ENCODE measurements at regions not wholly inside any gene's neighbourhood (a gene's known extent, or its start where the extent isn't known, plus 50 kb on each side); places are given as distances from the start of the nearest gene placed in this dataset.

DNA sequence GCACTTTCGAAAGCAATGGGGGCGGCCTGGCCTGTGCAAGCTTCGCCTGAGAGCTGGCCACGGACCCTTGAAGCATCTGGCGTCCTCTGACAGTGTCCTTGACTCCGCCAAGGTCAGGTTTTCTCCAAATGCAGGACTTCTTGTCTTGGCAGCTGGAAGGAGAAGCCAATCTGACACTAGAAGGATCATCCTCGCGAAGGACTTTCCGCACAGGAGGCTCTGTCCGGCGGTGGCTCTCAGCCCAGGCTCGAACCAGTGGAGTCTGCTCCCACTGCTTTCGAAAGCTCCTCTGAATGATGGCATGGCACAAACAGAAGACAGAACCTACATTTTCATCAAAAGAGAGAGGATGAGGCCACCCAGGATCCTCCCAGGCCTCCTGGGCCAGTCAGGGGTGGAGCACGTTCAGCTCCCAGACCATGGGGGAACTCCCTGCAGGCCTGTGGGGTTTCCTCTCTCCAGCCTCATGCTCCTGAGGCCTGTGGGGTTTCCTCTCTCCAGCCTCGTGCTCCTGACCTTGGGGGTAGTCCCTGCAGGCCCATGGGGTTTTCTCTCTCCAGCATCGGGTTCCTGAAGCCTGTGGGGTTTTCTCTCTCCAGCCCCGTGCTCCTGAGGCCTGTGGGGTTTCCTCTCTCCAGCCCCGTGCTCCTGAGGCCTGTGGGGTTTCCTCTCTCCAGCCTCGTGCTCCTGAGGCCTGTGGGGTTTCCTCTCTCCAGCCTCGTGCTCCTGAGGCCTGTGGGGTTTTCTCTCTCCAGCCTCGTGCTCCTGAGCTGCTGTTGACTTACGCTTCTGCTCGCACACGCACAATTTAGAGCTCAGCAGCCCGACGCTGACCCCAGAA, 396.5 kb upstream of the SALL3 start:
- no peak for DNase-seq

DNA sequence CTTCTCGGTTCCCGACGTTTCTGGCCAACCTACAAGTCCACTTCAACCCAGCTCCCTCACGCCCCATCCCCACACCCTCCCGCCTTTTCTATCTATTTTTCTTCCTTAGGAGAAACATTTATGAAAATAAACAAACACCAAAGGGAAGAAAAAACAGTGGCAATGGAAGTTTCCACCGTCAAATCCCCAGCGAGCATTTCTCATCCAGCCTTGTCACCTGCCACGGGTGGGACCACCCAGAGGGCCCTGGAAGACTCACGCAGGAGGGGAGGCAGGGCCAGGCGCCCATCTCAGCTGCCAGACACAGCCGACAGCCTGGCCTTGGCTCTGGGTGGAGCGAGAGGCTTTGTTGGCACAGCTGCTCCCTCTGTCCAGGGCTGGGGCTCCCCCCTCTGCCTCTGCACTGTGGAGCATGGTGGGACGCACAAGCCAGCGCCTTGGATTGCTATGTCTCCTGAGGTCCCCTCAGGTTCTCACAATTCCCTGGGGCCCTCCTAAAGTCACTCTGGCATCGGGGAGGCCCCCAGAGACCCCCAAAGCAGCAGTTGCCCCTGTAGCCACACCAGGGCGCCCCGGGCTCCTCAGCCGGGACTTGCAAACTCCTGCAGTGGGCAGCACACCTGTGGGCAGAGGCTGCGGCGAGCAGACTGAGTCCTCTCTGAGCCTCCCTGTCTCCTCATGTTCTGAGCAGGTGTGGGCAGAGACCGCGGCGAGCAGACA, 395.7 kb upstream of the SALL3 start:
- DNase-seq, result no peak

DNA sequence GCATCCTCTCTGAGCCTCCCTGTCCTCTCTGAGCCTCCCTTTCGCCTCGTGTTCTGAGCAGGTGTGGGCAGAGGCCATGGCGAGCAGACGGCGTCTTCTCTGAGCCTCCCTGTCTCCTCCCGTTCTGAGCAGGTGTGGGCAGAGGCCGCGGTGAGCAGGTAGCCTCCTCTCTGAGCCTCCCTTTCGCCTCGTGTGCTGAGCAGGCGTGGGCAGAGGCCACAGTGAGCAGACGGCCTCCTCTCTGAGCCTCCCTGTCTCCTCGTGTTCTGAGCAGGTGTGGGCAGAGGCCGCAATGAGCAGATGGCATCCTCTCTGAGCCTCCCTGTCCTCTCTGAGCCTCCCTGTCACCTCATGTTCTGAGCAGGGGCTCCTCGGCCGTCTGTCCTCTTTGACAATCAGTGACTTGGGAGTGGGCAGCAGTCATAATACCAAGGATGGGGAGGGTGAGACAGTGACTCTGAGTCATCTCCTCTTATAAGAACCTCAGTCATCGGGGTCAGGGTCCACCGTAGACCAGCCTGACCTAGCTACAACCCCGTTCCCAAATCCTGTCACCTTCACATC, 395.1 kb upstream of the SALL3 start:
- no peak for DNase-seq

DNA sequence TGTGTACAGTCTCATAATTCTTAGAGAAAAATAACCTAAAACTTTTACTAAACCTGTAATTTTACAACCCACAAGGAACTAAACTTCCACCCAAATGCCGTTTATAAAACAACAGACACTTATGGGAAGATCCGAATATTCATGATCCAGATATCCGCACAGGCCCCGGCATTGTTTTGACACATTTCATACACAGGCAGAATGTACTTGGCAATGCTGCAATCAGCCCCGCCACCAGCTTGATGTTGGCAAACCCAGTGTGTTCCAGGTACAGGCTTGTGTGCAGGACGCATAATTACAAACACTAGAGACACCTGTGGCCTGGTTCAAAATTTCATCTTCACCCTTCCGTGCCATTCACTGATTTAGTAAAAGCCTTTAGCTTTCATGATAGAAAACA, 393.0 kb upstream of the SALL3 start:
- no peak for DNase-seq

DNA sequence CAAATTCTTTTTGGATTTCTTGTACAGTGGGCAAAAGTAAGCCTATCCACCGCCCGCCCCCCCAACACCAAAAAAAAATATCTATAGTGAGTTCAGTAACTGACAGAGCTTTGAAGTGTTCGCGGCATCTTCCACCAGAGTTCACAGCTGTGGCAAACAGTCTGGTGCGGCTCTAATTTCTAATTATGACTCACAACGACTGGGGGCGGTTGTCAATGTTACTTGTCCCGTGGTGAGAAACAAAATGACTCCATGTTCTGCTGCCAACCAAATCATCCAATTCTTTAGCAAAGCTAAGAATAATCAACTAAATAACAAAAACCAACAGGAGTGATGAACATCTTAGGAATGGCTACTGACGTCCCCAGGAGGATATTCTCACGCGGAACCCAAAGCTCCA, 392.5 kb upstream of the SALL3 start:
- no peak for DNase-seq

DNA sequence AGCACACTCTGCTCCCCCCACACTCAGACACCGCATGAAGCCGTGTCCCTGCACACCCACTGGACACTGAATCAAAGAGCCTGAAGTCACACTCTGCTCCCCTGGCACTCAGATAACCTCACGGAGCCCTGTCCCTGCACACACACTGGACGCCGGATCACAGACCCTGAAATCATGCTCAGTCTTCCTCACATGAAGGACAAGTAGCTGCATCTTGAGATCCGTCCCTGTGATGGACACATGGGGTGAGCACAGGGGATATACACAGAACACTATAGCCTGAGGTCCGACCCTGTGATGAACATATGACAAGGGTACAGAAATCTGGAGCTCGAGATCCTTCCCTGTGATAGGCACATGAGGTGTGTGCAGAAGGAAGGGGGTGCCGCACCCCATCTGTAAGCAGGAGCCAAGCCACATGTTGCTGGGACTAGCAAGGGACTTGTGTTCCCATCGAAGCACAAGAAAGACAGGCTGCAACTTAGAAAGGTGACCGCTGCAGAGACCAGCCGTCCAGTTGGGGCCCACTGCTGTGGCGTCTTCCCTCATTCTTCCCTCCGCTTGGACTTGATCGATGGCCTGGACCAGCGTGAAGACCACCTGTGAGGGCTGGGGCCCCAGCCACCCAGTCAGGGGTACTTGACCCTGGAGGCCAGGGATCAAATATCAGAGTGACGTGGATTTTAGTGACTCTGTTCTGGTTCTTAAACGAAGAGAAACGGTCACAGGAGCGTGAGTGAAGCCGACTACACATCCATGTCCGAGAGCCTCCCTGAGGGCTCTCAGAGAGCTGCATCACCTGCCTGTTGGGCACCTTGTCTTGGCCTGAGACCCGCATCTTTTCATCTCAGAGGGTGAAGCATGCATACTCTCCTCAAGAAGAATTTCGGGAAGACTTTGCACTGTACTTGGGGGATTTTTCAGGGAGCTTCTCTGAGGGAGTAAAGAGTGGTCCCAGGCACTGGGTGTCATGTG, 391.7 kb upstream of the SALL3 start:
- DNase-seq, result no peak

DNA sequence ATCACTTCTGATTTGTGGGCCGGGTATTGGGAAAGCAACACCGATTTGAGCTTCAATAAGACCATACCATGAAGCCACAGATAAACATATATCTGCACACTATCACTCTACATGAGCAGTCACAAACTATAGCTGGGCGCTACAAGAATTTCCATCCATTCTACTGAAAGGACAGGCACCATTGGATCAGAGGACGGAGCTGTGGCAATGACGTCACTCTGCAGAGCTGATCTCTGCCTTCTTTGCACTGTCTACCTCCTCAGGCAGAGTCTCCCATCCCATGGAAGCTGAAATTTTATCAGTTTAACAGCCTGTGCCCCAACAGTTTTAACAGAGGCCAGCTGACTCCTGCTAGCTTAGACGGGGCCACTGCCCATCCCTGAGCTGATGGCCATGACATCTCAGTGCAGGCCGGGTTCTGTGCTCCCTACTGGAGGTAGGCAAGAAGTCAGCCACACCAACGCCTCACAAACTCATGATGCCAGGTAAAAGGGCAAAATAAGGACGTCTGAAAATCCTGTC, 389.6 kb upstream of the SALL3 start:
- DNase-seq, result no peak

DNA sequence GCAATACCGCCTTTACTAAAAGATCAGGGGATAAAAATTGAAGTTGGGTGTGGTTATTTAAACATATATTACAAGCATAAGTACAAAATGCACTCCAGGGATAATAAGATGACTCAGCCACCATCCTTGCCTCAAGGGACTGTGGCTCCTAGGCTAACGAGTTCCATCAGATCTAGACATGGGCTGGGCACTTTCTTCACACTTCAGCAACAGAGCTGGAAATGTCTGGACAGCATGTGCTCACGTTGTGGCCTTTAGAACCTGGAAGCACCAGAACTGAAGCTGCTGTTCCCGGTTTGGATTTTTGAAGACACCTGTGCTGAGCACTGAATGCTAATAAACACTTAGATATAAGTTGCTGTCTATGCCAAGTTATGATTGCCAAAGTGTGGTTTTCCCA, 384.2 kb upstream of the SALL3 start:
- DNase-seq, result no peak

DNA sequence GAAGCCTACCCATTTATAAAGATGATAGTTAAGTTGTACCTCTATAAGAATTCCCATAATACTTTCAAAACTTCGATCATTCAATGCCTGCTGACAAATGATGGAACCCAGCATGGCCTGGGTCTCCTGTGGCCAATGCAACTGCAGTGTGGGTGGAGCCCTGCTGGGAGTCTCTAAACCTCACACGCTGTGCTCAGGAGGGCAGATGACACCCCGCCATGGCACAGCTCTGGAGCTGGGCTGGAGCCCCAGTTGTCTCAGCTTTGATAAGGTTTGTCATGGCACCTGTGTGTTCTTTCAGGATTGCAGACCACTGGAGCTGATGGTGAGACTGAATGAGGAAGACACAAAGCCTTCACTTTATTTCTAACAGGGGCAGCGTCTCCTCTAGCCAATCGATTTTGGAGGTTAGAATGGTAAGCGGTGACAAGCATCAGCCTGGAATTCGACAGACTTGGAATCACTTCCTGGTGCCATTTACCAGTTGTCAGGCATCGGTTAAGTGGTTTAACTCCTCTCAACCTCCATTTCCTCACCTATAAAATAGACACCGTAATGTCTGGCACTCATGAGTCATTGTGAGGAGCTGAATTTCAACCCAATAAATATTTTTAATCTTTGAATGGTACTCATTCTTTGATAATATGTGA, 383.6 kb upstream of the SALL3 start:
- DNase-seq, result no peak

DNA sequence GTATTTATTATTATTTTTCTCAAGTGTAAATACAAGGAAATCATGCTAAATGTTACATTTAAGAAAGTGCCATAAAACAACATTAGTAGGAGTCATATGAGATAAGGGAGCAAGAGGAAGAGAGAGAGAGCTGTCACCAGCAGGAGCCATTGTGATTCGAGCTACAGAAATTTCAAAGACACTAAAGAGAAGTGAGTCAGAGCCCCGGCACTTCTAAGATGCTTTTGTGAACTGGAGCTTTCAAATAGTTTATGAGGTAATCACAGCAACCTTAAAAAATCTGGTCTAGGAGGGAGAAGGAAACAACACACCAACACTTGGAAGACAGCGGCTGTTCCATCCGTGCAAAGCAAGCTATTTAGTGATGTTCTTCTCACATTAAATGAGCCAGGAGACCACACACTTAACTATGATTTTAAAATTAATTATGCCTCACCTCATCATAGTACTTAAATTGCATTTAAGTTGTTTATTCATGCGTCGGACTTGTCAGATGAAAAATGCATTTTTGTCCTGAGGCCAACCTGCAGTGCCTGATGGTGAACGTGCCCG, 382.7 kb upstream of the SALL3 start:
- DNase-seq, result no peak

DNA sequence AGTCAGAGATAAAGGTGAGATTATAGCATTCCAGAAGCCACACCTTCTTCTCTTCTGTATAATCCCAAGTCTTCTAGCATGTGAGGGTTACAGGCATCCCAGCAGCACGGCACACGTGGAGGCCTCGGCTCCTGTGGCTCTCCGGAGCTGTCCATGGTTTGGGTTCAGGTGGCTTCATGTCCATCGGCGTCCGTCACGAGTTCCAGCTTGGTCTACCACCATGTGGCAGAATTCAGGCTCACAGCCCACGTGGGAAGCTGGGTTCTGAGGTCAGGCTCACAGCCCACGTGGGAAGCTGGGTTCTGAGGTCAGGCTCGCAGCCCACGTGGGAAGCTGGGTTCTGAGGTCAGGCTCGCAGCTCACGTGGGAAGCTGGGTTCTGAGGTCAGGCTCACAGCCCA, 378.3 kb upstream of the SALL3 start:
- no peak for DNase-seq

DNA sequence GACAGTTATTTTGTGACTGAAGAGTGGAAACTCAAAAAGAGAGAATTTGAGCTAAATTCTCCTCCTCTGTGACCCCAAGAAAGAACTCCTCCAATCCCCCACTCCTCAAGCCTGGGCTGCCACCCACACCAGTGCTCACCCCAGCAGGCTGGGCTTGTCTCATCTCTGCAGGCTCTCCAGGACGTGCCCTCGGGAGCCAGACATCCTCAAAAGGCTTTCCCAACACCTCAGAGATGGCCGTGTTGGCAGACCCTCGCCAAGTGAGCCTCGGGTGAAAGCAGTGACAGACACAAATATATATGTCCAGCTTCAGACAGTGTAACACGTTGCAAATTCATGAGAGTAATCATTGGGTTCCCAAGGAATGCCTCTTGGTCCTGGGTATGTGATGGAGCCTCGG, 377.7 kb upstream of the SALL3 start:
- no peak for DNase-seq

DNA sequence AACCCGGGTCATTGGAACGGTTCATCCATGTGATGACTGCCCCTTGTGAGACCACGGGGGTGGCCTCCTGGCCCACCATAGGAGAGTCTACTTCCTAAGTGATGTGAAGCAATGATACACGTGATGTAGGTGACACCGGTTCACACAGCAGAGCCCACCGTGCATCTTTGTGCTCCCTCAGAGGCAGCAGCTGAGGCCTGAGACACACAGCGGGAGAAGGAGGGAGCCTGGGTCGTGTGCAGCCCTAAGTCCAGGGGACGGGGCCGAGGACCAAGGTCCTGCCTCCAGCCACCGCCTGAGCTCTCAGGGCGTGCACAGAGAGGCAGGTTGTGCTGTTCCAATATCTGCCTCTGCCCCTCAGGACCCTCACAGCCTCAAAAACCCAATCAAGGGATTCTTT, 377.2 kb upstream of the SALL3 start:
- DNase-seq, result no peak

DNA sequence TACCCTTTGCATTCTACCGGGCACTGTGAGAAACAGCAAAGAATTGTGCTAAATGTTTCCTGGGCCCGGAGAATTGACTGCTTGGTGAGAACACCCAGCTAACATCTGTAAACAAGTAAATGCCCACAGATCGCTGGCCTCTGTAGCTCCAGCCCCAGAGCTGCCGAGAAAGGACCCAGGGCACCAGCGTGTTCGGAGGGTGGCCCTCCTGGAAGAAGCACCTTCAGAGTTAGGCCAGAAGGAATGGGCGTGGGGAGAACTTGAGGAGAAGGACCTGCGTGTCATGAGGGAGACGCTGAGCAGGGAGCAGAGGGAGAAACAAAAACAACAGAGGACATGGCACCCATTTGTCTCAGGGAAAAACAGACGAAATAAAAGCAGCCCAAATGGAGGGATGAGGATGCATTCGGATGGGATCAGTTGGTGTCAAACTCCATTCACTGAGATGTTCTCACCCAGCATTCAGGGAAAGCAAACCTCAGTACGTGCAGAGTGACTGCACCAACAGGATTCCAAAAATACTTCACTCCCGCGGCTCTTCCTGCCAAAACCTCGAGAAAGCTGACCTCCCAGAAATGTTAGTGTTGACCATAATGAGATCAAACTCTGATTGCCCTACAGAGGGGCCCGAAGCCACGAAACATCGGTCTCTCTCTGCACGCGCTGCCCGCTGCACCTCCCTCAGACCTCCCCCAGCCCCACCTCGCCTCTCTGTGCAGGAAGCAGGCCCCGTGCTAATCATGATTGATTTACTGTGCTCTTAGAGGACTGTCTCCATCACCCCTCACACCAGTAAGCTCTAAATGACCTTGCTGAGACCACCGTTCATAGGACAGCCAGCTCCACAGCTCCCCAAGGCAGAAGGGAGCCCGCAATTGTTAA, 376.3 kb upstream of the SALL3 start:
- DNase-seq, result no peak

DNA sequence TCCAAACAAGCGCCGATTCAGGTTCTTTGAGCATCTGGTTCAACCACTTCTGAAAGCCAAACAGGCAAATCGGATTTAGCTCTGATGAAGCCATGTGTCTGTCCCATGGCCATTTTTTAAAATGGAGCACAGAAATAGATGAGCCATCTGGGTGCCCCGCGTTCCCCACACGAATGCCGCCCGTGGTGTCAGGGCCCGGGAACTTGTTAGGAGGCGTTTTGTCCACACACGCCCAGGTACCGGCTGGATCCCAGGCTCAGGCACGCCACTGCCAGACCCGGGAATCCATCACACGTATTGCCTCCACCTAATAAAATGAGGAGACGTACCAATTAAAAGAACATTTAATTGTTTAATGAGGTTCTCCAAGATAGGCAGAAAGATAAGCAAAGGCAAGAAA, 374.4 kb upstream of the SALL3 start:
- no peak for DNase-seq

DNA sequence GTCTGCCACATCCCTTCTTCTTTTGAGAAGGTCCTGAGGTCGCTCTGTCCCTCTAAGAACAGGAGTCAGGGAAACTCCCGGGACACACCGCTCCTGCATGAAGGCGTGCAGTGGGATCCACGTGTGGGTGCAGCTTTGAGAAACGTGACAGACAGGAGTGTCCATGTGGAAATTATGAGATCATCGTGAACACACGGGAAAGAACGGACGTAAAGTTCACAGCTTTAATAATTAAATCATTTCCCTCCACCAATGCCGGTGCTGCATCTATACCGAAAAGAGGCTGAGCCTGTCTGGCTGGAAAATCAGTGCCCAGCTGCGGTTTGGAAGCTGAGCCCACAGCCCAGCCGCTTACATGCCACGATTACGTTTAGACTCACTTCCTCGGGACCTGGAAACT, 372.4 kb upstream of the SALL3 start:
- no peak for DNase-seq

DNA sequence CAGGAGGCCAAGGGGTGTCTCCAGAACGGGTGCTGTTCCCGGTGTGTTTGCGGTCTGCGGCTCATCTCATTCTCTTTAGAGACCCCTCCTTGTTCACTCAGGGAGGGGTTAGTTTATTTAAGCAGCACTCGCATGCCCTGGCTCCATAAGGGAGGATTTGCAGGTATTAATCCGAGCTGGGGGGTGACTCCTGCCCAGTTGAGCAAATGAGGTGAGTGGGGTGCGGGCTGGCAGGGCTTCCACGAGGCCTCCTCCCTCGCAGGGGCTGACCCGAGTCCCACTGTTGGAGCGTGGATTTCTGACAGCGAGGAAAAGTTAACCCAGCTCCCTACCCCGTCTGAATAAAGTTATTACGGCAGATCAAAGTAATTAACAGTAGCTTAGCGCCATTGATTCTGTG, 371.8 kb upstream of the SALL3 start:
- no peak for DNase-seq

DNA sequence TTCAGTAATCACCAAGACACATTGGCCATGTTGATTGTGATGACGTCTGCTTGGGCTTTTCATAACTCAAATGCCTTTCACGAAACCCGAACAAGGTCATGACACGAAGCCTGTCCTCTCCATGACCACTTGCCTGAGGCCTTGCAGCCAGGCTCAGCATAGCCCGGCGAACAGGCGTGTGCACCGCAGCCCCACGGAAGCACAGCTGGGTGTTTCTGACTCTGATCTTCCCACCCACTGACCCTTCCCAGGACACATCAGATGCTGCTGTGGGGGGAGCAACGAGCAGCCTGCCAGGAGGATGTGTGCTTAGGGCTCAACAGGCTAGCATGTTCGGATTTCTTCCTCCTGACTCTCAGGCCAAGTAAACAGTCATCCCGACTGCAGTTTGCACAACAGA, 369.4 kb upstream of the SALL3 start:
- no peak for DNase-seq

DNA sequence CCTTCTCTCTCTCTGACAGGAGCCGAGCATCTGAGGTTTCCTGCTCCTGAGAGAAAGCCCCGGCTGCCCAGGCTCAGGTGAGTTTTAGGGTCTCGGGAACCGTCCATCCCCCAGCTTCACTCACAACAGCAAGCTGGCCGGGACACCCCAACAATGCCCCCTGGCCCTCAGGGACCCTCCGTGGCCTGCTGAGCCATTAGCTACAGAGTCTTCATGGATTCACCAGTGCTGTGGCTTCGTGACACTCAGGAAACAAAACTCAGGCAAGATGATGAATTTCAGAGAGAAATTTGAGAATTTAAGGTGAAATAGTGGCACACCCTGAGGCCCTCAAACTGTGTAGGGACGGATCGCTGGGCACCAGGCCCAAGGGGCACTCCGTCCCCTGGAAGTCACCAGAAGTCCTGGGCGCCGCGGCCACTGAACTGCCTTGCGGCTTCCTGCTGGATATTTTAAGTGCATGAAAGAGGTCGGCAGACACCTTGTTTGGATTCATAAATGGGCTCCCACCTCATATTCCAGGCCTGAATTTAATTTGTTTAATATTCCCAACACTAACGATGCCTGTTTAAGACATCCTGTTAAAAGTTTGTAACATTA, 368.3 kb upstream of the SALL3 start:
- no peak for DNase-seq

DNA sequence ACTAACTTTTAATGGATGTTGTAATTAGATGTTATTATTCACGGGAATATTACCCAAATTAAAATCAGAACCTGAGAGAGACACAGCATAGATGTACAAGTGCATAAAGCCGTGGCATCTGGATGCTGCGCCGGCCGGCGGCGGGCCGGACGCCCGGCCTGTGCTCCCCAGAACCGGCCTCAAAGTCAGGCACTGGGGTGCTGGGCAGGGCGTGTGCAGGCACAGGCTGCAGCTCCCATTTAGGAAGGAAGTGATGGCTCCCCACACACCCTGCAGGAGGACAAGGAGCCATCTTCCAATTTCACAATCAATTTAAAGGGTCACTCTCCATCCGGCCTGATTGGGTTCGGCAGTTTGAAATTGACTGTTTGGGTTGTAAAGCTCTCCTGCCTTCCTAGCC, 367.7 kb upstream of the SALL3 start:
- DNase-seq, result no peak

DNA sequence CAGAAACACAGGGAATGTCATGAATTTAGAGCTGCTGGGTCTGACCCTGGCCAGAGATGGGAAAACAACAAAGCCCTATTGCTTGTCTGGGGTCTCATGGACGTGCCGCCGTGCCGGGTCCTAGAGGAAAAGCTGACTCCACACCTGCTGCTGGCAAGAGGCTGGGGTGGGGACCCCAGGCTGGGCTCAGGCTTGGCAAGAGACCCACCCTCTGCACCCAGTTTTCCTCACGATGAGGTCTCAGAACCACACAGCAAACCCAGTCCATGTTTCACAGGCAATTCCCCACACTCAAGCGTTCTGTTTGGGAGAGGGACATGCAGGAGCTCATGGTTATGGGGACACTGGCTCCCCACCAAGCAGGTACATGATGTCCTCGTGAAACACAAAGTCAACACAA, 367.3 kb upstream of the SALL3 start:
- DNase-seq, result no peak

Data from bone marrow (tissue), 2 donors.